Right cardiac atrium (tissue), 5 donors: ENCODE measurements at regions not wholly inside any gene's neighbourhood (a gene's known extent, or its start where the extent isn't known, plus 50 kb on each side); places are given as distances from the start of the nearest gene placed in this dataset.
"Not testable (repeated sequence)": the region's sequence is repeated elsewhere in the genome, so short reads cannot be mapped to it uniquely, and the experiment has no call there.

Experiments used
- ATAC-seq, 2 donors: fragments of 200-7000 bp; cut with Tn5 transposase; one replicate each; pipeline versions ENCODE4 v1.8.0 to v1.9.1; 2020; ENCODE audit warnings: moderate library complexity in 2 of 2, mild to moderate bottlenecking in 1 of 2
- DNase-seq, 3 donors: peaks; one replicate each; pipeline ENCODE4 v3.0.0-alpha.2; 2020
- H3K27ac ChIP-seq: one replicate; pipeline ENCODE4 v1.5.1; 2013; ENCODE audit warnings: mild to moderate bottlenecking, low read length, control low read depth, moderate library complexity
- H3K27me3 ChIP-seq: one replicate; pipeline ENCODE4 v1.6.1; 2013; ENCODE audit not compliant: control insufficient read depth, insufficient read depth
- H3K4me1 ChIP-seq: one replicate; pipeline ENCODE4 v1.6.1; 2013; ENCODE audit warnings: low read length; ENCODE audit not compliant: control insufficient read depth, insufficient read depth
- H3K4me3 ChIP-seq: one replicate; pipeline ENCODE4 v1.5.1; 2013; ENCODE audit warnings: low read length, control low read depth
- H3K9me3 ChIP-seq: one replicate; pipeline ENCODE4 v1.6.1; 2013; ENCODE audit warnings: low read length; ENCODE audit not compliant: control insufficient read depth
- WGBS: extraction: QIAGEN DNeasy Blood & Tissue Kit; methylation state at CpG from one replicate; pipeline ENCODE4 v1.1.7; 2013; 5-methylcytosine and 5-hydroxymethylcytosine counted together
- intact Hi-C, 4 donors: fragments of 100-400 bp; cut with DNase I; formaldehyde crosslinking; loops; one replicate each; pipeline versions ENCODE4 v1.11.0 to v1.14.0; 2022 to 2023
- donor health status: healthy with polysubstance abuse.
- donor health status: DM: no; HTN: yes; CAD: no.
- donor health status: DM: no; HTN: no; CAD: no.
- donor health status: DM: no; HTN: yes; CAD: no; lungs with severe emphysema.
- donor health status: DM: yes; HTN: yes; CAD: no.

DNA sequence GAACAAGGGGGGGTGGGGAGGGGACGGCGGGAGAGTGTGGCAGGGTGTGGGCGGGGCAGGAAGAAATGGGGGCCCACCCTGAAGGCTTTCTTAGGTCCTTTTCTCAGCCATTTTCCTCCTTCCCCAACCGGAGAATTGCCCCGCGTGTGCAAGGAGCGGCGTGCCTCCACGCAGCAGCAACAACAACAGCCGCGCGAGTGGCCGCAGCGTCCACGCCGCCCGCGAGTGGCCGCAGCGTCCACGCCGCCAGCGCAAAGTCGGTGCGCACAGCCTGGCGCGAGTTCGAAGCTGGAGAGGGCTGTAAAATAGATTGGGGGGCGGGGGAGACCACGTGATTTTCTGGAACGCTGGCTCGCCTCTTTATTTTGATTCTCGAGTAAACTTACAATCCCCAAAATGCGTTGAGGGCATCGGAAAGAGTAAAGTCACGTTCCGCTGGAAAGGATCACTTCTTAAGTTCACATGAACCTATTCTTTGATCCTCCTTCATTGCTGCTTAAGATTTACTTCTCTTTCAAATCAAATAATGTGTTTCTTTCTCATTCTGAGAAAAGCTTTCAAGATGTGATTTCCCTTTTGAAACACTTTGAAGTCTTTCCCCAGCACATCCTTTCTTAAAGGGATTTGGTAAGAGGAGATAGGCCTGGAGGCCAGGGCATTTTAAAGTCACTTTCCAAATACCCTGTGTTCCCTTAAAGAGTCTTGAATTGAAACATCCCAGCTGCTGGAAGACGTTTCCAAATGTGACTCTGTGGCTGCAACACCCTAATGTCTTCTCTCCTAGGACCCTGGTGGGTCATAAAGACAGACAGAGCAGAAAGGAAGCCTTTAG is 66.7 kb upstream of the ZNF217 start:
- H3K27ac ChIP-seq, result peak overlapping the region; percentile 34
- H3K9me3 ChIP-seq, result no peaks in the 10 kb centered on the region
- peak; percentile 62 to 68 for ATAC-seq
- intact Hi-C loops, result no loop called here
- H3K4me3 ChIP-seq, result peak overlapping the region; percentile 49
- H3K4me1 ChIP-seq, result no peaks in the 10 kb centered on the region
- WGBS, result 7% methylated on average over 38 of the region's 38 CpGs
- peak; percentile 28 to 71 (median 63) for DNase-seq
- H3K27me3 ChIP-seq, result no peaks in the 10 kb centered on the region

DNA sequence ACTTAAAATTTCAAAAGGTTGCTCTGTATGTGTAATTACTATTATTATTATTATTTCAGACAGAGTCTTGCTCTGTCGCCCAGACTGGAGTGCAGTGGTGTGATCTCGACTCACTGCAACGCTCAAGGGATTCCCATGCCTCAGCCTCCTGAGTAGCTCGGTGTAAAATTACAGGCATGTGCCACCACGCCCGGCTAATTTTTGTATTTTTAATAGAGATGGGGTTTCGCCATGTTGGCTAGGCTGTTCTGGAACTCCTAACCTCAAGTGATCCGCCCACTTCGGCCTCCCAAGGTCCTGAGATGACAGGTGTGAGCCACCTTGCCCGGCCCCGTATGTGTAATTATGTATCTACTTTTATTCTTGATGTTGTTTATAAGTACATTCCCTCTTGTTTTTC is 65.3 kb upstream of the ZNF217 start:
- WGBS, result 95% methylated on average over 11 of the region's 11 CpGs
- Histone ChIP-seq H3K9me3 (no peaks in the 10 kb centered on the region), H3K4me1 (no peaks in the 10 kb centered on the region), H3K27ac (no peak overlapping the region), H3K27me3 (no peaks in the 10 kb centered on the region), H3K4me3 (no peak overlapping the region)
- ATAC-seq (no peak), DNase-seq (no peak)
- intact Hi-C loops, result no loop called here

DNA sequence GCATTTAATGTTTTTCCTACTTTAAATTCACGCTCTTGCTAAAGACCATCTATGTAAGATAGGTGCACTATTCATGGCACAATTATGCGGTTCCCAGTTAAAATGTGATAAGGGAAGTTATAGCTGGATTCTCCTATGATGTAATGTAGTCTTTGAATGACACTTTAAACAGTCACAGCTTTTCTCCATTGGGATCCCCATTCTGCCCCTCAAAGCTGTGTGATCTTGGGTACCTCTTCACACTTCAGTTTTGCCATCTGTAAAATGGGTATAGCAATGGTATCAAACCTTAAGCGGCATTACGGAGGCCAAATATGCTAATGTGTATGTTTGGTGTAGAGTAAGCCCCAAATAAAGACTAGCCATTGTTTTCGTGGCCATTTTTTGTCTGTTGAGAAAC is 64.7 kb upstream of the ZNF217 start:
- 84% methylated on average over 5 of the region's 5 CpGs for WGBS
- intact Hi-C loops, result no loop called here
- Histone ChIP-seq H3K9me3 (no peaks in the 10 kb centered on the region), H3K4me3 (no peak overlapping the region), H3K27ac (no peak overlapping the region), H3K27me3 (no peaks in the 10 kb centered on the region), H3K4me1 (no peaks in the 10 kb centered on the region)
- DNase-seq, result no peak
- no peak for ATAC-seq

DNA sequence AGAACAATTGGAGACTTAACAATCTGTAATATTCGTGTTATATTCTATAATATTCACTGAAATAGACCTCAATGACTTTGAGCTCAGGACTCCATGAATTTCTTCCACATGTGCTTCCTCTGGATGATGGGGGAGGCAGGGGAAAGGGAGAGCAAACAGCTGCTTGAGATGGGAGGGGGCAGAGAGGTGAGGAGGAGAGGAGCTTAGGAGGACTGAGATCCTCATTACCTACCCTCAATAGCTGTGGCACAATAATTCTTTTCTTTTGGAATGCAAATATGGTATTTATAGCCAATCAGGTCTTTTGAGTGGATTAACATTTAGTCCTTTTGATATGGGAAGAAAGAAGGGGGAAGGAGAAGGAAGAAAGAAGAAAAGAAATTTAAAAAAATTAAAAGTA is 64.1 kb upstream of the ZNF217 start:
- Histone ChIP-seq H3K9me3 (no peaks in the 10 kb centered on the region), H3K27ac (peak overlapping the region; percentile 76), H3K4me1 (no peaks in the 10 kb centered on the region), H3K27me3 (no peaks in the 10 kb centered on the region), H3K4me3 (no peak overlapping the region)
- intact Hi-C loops, result no loop called here
- no peak for DNase-seq
- 47% methylated on average over 1 of the region's 1 CpG for WGBS
- no peak for ATAC-seq

DNA sequence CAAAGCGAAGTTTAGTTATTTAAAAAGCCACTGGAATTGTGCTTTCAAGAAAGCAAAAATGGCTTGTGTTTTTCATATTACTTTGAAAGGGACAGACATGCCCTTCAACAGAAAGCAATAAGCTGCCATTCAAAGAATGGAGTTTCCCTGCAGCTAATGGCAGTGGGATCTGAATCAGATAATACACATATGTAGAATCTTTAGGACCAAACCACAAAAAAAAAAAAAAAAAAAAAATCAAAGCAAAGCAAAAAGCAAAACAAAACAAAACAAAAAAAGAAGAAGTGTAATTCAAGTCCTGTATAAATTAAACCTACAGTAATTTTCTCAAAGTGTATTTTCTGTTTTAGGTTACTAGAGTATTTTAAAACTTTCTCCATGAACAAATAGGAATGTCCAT is 63.6 kb upstream of the ZNF217 start:
- Histone ChIP-seq H3K27me3 (no peaks in the 10 kb centered on the region), H3K27ac (no peak overlapping the region), H3K4me3 (no peak overlapping the region), H3K9me3 (no peaks in the 10 kb centered on the region), H3K4me1 (no peaks in the 10 kb centered on the region)
- 86% methylated on average over 1 of the region's 1 CpG for WGBS
- no peak for DNase-seq
- intact Hi-C loops, result no loop called here
- ATAC-seq, result no peak

DNA sequence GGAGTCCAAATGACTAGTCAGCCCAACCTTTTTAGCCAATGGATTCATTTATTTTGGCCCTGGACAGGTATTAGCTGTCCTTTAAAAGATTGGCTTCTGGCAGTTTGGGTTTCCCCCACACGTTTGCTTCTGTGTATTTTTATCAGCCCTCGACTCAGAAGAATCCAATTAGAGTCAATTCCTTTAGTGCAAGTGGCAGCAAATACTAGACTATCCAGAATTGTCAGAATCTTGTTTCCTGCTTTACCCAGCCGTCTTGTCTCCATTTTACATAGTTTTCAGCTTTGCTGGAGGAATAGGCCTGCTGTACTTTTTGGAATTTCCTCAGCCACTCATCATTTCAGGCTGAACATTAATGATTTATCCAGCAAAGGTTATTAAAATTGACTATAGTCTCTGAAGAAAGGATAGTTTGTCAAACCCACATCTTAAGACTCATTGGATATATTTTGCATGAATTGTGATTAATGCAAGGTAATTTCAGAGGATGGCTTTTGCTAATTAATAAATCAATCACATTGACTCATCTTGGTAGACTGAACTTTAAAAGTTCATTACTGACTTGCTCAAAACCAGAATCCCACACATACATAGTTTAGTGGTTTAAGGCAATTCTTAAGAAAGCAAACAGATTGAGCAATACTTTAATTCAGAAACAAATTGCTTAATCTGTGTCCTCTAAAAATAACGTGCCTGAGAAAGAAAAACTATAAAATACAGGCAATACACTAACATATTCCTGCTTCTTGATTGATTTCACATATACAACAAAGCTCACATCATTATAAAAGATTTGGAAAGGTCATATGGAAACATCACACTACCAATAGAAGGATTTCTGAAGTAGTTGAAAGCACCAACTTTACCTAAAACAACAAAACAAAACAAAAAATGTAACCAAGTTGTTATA is 62.9 kb upstream of the ZNF217 start:
- ATAC-seq (no peak), DNase-seq (no peak)
- Histone ChIP-seq H3K4me3 (no peak overlapping the region), H3K27ac (peak overlapping the region; percentile 13), H3K4me1 (no peaks in the 10 kb centered on the region), H3K27me3 (no peaks in the 10 kb centered on the region), H3K9me3 (no peaks in the 10 kb centered on the region)
- intact Hi-C loops, result no loop called here
- 33% methylated on average over 4 of the region's 4 CpGs for WGBS

DNA sequence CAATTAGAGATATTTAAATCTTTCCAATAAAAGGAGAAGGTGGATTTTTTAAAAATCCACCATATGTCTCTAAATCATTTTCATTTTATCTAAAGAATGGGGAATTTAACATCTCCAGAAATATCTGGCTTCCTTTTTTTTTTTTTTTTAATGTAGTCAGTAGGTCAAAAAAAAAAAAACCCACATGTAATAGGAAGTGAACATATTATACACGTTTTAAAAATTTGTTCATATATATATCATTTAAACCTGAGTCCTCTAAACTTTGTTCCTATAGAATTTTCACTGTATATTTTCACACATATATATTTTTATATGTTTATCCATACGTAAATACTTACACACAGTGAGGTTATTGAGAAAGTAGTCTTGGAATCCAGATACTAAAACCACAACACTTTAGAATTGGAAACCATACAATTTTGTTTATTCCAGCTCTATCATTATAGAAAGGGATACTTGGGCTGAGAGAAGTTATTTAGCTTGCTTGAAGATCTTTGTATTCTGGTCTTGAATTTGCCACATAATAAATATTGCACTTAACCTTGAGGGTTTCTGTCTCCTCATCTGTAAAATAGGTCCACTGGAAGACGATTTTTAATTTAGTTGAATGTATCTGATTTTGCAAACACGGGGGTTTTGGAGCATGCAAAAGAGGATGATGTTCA is 62.1 kb upstream of the ZNF217 start:
- intact Hi-C loops, result no loop called here
- Histone ChIP-seq H3K4me3 (no peak overlapping the region), H3K27me3 (no peaks in the 10 kb centered on the region), H3K9me3 (no peaks in the 10 kb centered on the region), H3K27ac (peak overlapping the region; percentile 13), H3K4me1 (no peaks in the 10 kb centered on the region)
- ATAC-seq (no peak), DNase-seq (no peak)
- 64% methylated on average over 4 of the region's 4 CpGs for WGBS

DNA sequence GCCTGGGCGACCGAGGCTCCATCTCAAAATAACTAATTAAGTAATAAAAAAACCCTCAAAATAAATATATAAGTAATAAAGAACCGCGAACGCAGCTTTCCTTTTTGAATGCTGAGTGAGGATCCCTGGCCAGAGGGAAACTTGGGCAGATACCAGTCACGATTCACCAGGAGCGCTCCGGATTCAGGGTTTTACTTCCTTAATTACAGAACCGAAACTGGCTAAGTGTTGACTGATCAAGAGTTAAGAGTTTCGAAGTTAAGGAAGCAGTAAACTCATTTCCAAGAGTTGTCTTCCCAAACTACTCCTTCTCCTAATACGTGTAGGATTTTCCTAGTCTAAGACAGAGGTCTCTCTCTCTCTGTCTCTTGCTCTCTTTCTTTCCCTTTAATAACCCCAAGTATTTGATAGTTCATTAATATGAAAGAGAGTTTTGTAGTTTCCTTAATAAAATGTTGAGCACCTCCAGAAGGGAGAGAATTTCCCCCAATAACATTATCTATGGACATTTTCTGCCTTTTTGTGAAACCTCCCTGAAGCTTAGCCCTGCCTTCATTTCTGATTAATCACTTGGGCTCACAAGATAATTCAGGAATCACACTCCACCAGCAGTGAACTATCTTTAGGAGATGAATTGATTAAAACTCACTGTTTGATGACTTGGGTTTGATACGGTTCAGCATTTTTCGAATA is 61.4 kb upstream of the ZNF217 start:
- no peak overlapping the region for H3K27ac ChIP-seq
- intact Hi-C loops, result no loop called here
- ATAC-seq, result peak; percentile 52 to 70
- no peaks in the 10 kb centered on the region for H3K27me3 ChIP-seq
- no peaks in the 10 kb centered on the region for H3K4me1 ChIP-seq
- no peaks in the 10 kb centered on the region for H3K9me3 ChIP-seq
- WGBS, result 58% methylated on average over 13 of the region's 13 CpGs
- DNase-seq, result no peak
- H3K4me3 ChIP-seq, result no peak overlapping the region

DNA sequence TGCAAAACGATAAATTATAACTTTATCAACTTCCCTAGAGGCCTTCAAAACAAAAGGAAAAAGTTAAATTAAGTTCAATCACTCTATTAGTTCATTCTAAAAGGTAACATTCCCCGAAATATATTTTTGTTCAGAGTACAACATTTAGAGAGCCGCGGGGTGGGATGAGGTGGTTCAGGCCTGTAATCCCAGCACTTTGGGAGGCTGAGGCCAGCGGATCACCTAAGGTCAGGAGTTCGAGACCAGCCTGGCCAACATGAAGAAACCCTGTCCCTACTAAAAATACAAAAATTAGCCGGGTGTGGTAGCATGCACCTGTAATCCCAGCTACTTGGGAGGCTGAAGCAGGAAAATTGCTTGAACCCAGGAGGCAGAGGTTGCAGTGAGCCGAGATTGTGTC is 60.9 kb upstream of the ZNF217 start:
- H3K9me3 ChIP-seq, intact Hi-C loops, DNase-seq, H3K27ac ChIP-seq, ATAC-seq, H3K4me3 ChIP-seq, H3K4me1 ChIP-seq, H3K27me3 ChIP-seq: not testable (repeated sequence)
- 83% methylated on average over 8 of the region's 8 CpGs for WGBS

DNA sequence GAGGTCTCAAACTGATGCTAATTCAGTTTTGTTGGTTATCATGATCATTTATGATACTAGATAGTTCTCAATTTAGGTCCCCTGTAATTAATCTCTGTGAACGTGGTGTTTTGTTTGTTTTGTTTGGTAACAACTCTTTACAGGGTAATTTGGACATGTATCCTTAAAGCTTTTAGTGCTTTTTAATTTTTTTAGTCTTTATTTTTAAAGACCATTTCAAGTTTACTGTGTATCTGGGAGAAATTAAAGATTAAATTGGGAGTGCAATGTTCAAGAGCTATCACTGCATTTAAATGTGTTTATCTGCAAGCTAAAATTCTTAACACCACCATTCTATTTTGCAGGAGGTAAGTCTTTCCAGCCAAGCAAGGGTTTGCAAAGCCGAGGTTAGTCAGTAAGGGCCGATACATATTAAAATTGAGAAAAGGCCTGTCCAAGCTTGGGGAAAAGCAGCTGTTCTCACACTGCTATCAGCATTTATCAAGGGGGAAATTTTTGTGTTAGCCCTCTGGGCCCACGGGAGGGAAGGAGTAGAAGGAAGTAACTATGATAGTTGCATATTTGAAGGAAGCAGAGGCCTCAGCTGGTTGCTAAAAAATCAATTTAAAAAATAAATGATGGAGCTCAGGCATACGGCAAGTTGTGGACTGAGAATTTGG is 59.3 kb upstream of the ZNF217 start:
- Histone ChIP-seq H3K4me1 (no peaks in the 10 kb centered on the region), H3K9me3 (no peaks in the 10 kb centered on the region), H3K27me3 (no peaks in the 10 kb centered on the region), H3K4me3 (no peak overlapping the region), H3K27ac (peak overlapping the region; percentile 41)
- intact Hi-C loops, result no loop called here
- WGBS, result 34% methylated on average over 5 of the region's 5 CpGs
- DNase-seq, result no peak
- ATAC-seq, result no peak
